ENCODE measurements at regions not wholly inside any gene's neighbourhood (a gene's known extent, or its start where the extent isn't known, plus 50 kb on each side); places are given as distances from the start of the nearest gene placed in this dataset.
"Not testable (repeated sequence)": the region's sequence is repeated elsewhere in the genome, so short reads cannot be mapped to it uniquely, and the experiment has no call there.

- no peak for DNase-seq
Measured at GRCh38 chr14:84420221-84420620, 1109.7 kb upstream of the FLRT2 start.

DNA sequence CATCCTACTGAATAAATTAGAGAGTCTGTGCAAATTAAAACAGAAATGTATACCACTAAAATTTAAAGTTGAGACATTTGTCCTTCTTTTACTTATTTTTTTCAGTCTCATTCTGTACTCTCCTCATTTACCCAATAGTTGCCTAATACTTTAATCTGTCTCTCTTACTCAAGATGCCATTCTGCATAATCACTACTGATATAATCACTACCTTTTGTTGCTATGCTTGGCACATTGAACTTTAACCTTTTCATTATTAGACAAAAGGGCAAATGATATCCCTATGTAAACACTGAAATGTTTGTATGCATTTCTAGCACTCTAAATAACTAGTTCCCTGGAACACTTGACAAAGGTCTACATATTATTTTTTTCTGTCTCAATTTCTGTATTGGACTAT is 1108.3 kb upstream of the FLRT2 start:
- no peak for DNase-seq

DNA sequence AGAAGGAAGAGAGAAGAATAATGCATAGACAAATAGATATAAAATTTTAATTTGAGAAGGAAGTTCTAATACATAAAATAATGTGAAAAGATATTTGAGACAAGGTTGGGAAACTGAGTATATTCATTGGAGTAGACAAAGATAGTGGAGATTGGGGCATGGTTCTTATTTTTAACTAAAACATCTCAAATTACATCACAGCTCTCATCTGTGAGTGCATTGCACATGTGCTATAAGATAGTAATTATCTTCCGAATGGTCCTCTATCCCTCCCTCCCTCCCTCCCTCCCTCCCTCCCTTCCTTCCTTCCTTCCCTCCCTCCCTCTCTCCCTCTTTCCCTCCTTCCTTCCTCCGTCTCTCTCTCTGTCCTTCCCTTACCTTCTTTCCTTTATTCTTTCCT is 1104.0 kb upstream of the FLRT2 start:
- no peak for DNase-seq

DNA sequence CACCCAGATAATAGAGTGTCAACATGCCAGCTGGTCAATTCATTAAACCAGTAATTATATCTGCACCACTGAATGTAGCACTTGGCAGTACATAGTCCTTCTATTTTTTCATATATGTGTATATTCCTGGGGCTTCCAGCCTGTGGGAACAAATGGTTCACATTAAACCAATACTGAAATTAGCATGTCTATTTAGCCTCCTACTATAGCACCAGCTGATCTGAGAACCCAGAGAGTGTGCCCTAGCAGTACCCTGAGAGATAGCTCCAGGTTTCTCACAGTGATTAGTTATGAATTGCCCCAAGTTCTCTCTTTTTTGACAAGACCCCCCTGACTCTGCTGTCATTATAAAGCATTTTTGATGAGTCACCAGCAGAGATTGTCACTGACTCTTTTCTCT is 1097.3 kb upstream of the FLRT2 start:
- no peak for DNase-seq

- DNase-seq, result no peak
Measured at GRCh38 chr14:84433961-84434360, 1096.0 kb upstream of the FLRT2 start.

GRCh38 chr14:84435820-84436324 is 1094.1 kb upstream of the FLRT2 start:
- DNase-seq, result no peak

GRCh38 chr14:84436528-84436927 is 1093.4 kb upstream of the FLRT2 start:
- DNase-seq, result no peak

- no peak for DNase-seq
Measured at GRCh38 chr14:84442521-84442920, 1087.4 kb upstream of the FLRT2 start.

DNA sequence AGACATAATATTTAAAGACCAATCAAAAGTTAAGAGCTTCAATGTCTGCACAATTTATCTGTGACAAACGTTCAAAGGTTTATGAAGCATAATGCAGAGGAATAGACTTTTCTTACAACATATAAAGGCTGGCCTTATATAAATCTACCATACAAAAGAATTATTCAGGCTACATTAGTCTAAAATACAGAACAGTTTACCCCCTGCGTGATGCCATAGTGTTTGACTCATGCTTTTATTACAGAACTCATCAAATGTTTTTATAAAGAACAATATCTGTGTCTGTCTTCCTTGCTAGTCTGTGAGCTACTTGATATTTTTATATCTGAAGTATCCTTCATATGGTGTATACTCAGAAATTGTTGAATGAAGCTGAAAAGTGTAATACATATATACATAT is 1084.5 kb upstream of the FLRT2 start:
- no peak for DNase-seq

DNA sequence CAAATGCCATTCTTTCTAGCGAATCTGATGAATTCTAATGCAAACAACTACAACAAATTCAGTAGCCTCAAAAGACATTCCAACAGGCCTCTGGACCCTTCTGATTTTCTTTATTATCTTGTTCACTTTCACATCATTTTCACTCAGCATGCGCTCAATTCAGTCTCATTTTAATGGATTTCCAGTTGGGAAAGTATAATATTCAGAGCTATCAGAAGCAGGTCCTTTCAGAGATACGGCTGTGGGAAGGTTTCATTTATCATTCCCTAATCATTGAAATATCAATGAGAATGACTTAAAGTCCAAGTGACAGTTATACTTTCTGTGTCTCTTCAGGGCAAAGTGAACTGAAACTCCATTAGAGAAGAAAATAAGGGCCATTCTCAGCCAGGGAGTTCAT is 1083.7 kb upstream of the FLRT2 start:
- no peak for DNase-seq

DNA sequence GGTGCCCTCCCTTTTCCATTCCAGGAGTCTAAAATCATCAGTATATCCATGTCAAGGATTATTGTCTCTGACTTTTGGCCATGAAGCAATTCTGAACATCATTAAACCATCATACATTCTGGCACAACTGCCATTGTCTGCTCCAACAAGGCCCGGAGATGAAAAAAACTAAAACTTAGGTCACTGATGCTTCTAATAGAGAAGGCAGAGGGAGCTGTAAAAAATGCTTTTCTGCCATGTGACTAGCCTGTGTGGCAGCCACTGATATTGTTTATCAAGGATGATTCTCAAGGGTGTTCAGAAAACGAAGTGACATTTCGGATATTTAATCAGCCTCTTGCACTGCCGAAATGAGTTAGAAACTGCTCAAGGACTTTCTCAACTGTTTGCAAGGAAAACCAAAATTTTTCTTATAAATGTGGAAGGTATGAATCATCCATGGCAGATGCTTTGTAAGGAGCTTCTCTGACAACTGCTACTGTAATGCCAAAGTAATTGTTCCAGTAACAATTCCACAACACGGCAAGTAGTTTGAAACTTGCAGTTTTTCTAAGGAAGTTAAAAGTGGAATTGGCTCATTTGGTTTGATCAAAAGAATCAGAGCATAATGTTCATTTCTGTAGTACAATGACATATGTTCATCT is 1076.5 kb upstream of the FLRT2 start:
- DNase-seq, result no peak

GRCh38 chr14:84454114-84454513 is 1075.8 kb upstream of the FLRT2 start:
- DNase-seq, result no peak

GRCh38 chr14:84456946-84457345 is 1073.0 kb upstream of the FLRT2 start:
- DNase-seq, result no peak

GRCh38 chr14:84458881-84459280 is 1071.1 kb upstream of the FLRT2 start:
- DNase-seq, result no peak

- no peak for DNase-seq
Measured at GRCh38 chr14:84465880-84466279, 1064.1 kb upstream of the FLRT2 start.

- no peak for DNase-seq
Measured at GRCh38 chr14:84468153-84468552, 1061.8 kb upstream of the FLRT2 start.

- DNase-seq, result no peak
Measured at GRCh38 chr14:84477996-84478395, 1051.9 kb upstream of the FLRT2 start.

- DNase-seq, result no peak
Measured at GRCh38 chr14:84482256-84483071, 1047.5 kb upstream of the FLRT2 start.

DNA sequence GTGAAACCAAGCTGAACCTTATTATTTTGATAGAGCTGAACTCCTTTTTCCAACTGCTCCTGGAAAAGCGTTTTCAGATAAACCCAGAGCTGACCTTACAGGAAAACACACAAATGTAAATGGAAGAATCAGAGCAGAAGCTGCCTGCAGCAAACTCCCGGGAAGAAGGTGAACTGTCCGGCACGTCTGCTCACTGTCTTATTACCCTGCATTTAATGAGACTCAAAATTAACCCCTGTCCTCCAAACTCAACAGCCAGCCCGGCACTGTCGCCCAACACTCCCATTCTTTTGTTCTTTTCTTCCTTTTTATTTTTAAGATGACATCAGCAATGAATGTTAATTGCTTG is 1046.9 kb upstream of the FLRT2 start:
- DNase-seq, result no peak

DNA sequence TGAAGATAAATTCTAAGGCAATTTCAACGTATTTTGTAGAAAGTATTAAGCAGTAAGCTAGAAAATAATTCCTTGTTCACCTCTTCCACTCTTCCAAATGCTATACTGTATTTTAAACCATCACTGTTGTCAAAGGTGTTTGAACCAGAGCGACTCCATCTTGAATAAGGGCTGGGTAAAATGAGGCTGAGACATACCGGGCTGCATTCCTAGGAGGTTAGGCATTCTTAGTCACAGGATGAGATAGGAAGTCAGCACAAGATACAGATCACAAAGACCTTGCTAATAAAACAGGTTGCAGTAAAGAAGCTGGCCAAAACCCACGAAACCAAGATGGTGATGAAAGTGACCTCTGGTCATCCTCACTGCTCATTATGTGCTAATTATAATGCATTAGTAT is 1045.7 kb upstream of the FLRT2 start:
- not testable (repeated sequence) for DNase-seq

DNA sequence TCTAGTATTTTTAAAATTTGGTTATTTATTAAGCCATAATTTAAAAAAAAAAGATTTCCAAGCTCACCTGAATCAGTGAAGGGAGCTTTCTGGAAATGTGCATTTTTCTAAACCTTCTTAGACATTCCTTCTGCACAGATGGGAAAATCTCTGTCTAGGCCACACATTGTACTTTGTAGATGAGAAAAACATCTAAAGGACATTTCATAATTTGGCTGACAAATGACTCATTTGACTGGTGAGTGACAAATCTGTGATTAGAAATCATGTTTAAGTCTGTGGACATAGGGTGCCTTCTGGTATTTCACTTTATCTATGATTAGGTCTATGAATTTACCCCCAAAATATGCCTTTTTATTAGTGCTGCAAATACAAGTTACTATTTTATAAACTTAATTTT is 1044.9 kb upstream of the FLRT2 start:
- no peak for DNase-seq

- DNase-seq, result no peak
Measured at GRCh38 chr14:84490081-84490480, 1039.9 kb upstream of the FLRT2 start.

DNA sequence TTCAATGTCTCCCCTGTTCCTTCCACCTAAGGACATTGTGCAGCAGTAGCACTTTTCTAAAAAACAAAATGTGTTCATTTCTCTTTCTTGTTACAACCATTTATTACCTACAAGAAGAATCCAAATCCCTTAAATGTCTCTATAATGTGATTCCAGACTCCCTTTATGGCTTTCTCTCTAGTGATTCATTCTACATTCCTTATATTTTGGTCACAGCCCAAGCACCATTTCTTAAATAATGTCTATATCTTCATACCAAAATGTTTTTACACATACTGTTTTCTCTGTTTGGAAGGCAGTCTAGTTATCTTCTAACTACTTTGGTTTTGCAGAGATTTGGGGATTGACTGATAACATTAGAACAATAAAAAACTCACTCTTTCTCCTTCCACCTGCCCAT is 1037.3 kb upstream of the FLRT2 start:
- DNase-seq, result no peak

DNA sequence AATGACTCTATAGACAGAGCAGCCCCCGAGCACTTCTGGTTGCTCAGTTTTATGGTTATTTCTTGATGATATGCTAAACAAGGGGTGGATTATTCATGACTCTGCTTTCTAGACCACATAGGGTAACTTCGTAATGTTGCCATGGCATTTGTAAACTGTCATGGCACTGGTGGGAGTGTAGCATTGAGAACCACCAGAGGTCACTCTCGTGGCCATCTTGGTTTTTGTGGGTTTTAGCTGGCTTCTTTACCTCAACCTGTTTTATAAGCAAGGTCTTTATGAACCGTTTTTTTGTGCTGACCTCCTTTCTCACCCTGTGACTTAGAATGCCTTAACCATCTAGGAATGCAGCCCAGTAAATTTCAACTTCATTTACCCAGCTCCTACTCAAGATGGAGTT is 1036.2 kb upstream of the FLRT2 start:
- DNase-seq, result no peak

DNA sequence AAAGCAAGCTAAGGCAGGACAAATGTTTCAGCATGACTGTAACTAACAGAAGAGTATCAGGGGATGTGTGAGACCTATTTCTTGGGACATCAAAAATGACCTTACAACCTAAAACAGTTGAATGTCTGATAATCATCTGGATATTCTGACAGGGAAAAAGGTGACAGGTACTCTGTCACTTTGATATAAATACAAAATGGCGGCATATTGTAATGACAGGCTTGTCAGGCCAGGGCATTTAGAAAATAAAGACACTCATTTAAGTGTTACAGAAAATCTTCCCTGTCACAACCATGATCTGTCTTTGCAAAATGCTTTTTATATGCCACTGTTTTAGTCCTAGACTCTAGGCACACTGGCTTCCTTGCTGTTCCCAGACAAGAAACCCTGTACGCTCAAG is 1033.3 kb upstream of the FLRT2 start:
- DNase-seq, result no peak

Data from suppressor macrophage treated with lipopolysaccharide for 1 hour (primary cell).